Liver (tissue), 7 donors: ENCODE measurements at regions not wholly inside any gene's neighbourhood (a gene's known extent, or its start where the extent isn't known, plus 50 kb on each side); places are given as distances from the start of the nearest gene placed in this dataset.
"Not testable (repeated sequence)": the region's sequence is repeated elsewhere in the genome, so short reads cannot be mapped to it uniquely, and the experiment has no call there.

Experiments
- DNase-seq: peaks from one replicate; pipeline ENCODE4 v3.0.0-alpha.2; 2017; ENCODE audit warnings: low spot score
- H3K27ac ChIP-seq, 2 donors: one replicate each; pipeline ENCODE4 v1.7.0; 2013; ENCODE audit warnings: inconsistent platforms in 2 of 2, low read length in 2 of 2, control low read depth in 1 of 2, low read depth in 1 of 2, mild to moderate bottlenecking in 1 of 2
- H3K27me3 ChIP-seq, 4 donors: one replicate each; pipeline versions ENCODE4 v1.6.1 to v1.7.0; 2013; ENCODE audit warnings: low read length in 3 of 4, inconsistent platforms in 1 of 4, mild to moderate bottlenecking in 1 of 4, moderate library complexity in 1 of 4; ENCODE audit not compliant: control insufficient read depth in 4 of 4, insufficient read depth in 4 of 4
- H3K36me3 ChIP-seq, 4 donors: one replicate each; pipeline versions ENCODE4 v1.6.1 to v1.7.0; 2013; ENCODE audit warnings: low read length in 3 of 4, mild to moderate bottlenecking in 3 of 4, low read depth in 1 of 4, moderate library complexity in 1 of 4; ENCODE audit not compliant: control insufficient read depth in 4 of 4, insufficient read depth in 3 of 4
- H3K4me1 ChIP-seq, 4 donors: one replicate each; pipeline versions ENCODE4 v1.6.1 to v1.7.0; 2013; ENCODE audit warnings: low read length in 3 of 4, mild to moderate bottlenecking in 3 of 4, moderate library complexity in 1 of 4; ENCODE audit not compliant: control insufficient read depth in 4 of 4, insufficient read depth in 4 of 4
- H3K4me3 ChIP-seq, 3 donors: one replicate each; pipeline versions ENCODE4 v1.6.1 to v1.7.0; 2013; ENCODE audit warnings: low read length in 3 of 3, control low read depth in 1 of 3, low read depth in 1 of 3, mild to moderate bottlenecking in 1 of 3
- H3K9ac ChIP-seq, 2 donors: one replicate each; pipeline ENCODE4 v1.7.0; 2013; ENCODE audit warnings: low read length in 2 of 2, mild to moderate bottlenecking in 2 of 2, moderate library complexity in 2 of 2, control low read depth in 1 of 2, low read depth in 1 of 2
- H3K9me3 ChIP-seq, 4 donors: one replicate each; pipeline versions ENCODE4 v1.6.1 to v1.7.0; 2013; ENCODE audit warnings: low read length in 3 of 4; ENCODE audit not compliant: control insufficient read depth in 4 of 4
- ATF3 ChIP-seq: IDR thresholded peaks from 2 replicates; pipeline ENCODE4 v1.6.1; 2016; ENCODE audit warnings: antibody characterized with exemption
- EGR1 ChIP-seq, 2 donors: IDR thresholded peaks; 2 replicates each; pipeline ENCODE4 v1.6.1; 2016 to 2018; ENCODE audit warnings: antibody characterized with exemption in 2 of 2, low read depth in 2 of 2
- FOXA2 ChIP-seq: IDR thresholded peaks from 2 replicates; pipeline ENCODE4 v1.6.1; 2016; ENCODE audit warnings: antibody characterized with exemption
- GABPA ChIP-seq, 2 donors: IDR thresholded peaks in 1 of 2; conservative IDR thresholded peaks in 1 of 2; 2 replicates each; pipeline ENCODE4 v1.6.1; 2016; ENCODE audit warnings: antibody characterized with exemption in 2 of 2, mild to moderate bottlenecking in 1 of 2, moderate library complexity in 1 of 2
- HNF4A ChIP-seq, 2 donors: conservative IDR thresholded peaks; 2 replicates each; pipeline ENCODE4 v1.6.1; 2016; ENCODE audit warnings: antibody characterized with exemption in 2 of 2, mild to moderate bottlenecking in 2 of 2
- HNF4G ChIP-seq: IDR thresholded peaks from 2 replicates; pipeline ENCODE4 v1.6.1; 2016; ENCODE audit warnings: antibody characterized with exemption
- JUND ChIP-seq, 2 donors: IDR thresholded peaks; 2 replicates each; pipeline ENCODE4 v1.6.1; 2016; ENCODE audit warnings: antibody characterized with exemption in 2 of 2
- MAX ChIP-seq: IDR thresholded peaks from 2 replicates; pipeline ENCODE4 v1.6.1; 2016; ENCODE audit warnings: antibody characterized with exemption
- RAD21 ChIP-seq, 2 donors: IDR thresholded peaks; 2 replicates each; pipeline ENCODE4 v1.6.1; 2016; ENCODE audit warnings: antibody characterized with exemption in 2 of 2, mild to moderate bottlenecking in 2 of 2
- RXRA ChIP-seq, 2 donors: IDR thresholded peaks; 2 replicates each; pipeline ENCODE4 v1.6.1; 2017 to 2018; ENCODE audit warnings: antibody characterized with exemption in 2 of 2, mild to moderate bottlenecking in 1 of 2
- SP1 ChIP-seq: IDR thresholded peaks from 2 replicates; pipeline ENCODE4 v1.6.1; 2018; ENCODE audit warnings: antibody characterized with exemption, mild to moderate bottlenecking
- ZBTB33 ChIP-seq: IDR thresholded peaks from 2 replicates; pipeline ENCODE4 v1.6.1; 2016; ENCODE audit warnings: antibody characterized with exemption
- WGBS: extraction: QIAGEN DNeasy Blood & Tissue Kit; methylation state at CpG from one replicate; pipeline ENCODE4 v1.1.7; 2013; 5-methylcytosine and 5-hydroxymethylcytosine counted together
- TF ChIP-seq, protein P1 (sequence below): IDR thresholded peaks from 2 replicates; pipeline ENCODE4 v1.6.1; 2016; ENCODE audit warnings: antibody characterized with exemption, mild to moderate bottlenecking
- donor health status: healthy.
- donor health status: healthy.
- donor health status: healthy.
- donor health status: healthy.

- Histone ChIP-seq H3K36me3 (no peaks in the 10 kb centered on the region), H3K27me3 (no peaks in the 10 kb centered on the region), H3K9ac (no peak overlapping the region), H3K4me3 (no peak overlapping the region), H3K9me3 (no peaks in the 10 kb centered on the region), H3K27ac (no peak overlapping the region), H3K4me1 (no peaks in the 10 kb centered on the region)
- TF ChIP-seq FOXA2, result no peak
- no peak for DNase-seq
- WGBS, result 84% methylated on average over 3 of the region's 3 CpGs
Observed at GRCh38 chr7:65285906-65286864, 87.5 kb upstream of the ZNF92 start.

- H3K9me3 ChIP-seq, H3K27ac ChIP-seq, H3K36me3 ChIP-seq, DNase-seq, H3K4me1 ChIP-seq, H3K4me3 ChIP-seq, H3K27me3 ChIP-seq, H3K9ac ChIP-seq: not testable (repeated sequence)
- 94% methylated on average over 2 of the region's 2 CpGs for WGBS
Observed at GRCh38 chr7:65285241-65285640, 88.4 kb upstream of the ZNF92 start.

- Histone ChIP-seq H3K4me1 (no peaks in the 10 kb centered on the region), H3K9ac (no peak overlapping the region), H3K27ac (no peak overlapping the region), H3K9me3 (peaks cover 0 to 4% (median 1%) of the 10 kb centered on the region in 4 donors), H3K27me3 (no peaks in the 10 kb centered on the region), H3K4me3 (no peak overlapping the region), H3K36me3 (no peaks in the 10 kb centered on the region)
- DNase-seq, result no peak
- TF ChIP-seq JUND (IDR thresholded peaks at IDR 0.05) (no peak), MAX (no peak), RXRA (IDR thresholded peaks at IDR 0.05) (no peak)
- WGBS, result 90% methylated on average over 2 of the region's 2 CpGs
Observed at GRCh38 chr7:65279795-65280194, 93.9 kb upstream of the ZNF92 start.

GRCh38 chr7:65276822-65277221 is 96.8 kb upstream of the ZNF92 start:
- no peaks in the 10 kb centered on the region for H3K4me1 ChIP-seq
- peaks cover 2 to 7% (median 4%) of the 10 kb centered on the region in 4 donors for H3K9me3 ChIP-seq
- TF ChIP-seq GABPA (IDR thresholded peaks at IDR 0.05 in 1 of 2, conservative IDR thresholded peaks at IDR 0.05 in 1 of 2), result no peak
- TF ChIP-seq HNF4G, result no peak
- no peak for TF ChIP-seq ATF3
- TF ChIP-seq EGR1 (IDR thresholded peaks at IDR 0.05; ENCODE audit: low read depth in 2 of 2), result no peak
- no peak for TF ChIP-seq HNF4A (conservative IDR thresholded peaks at IDR 0.05)
- TF ChIP-seq ZBTB33, result no peak
- no peak for TF ChIP-seq RAD21 (IDR thresholded peaks at IDR 0.05)
- TF ChIP-seq, protein P1, sequence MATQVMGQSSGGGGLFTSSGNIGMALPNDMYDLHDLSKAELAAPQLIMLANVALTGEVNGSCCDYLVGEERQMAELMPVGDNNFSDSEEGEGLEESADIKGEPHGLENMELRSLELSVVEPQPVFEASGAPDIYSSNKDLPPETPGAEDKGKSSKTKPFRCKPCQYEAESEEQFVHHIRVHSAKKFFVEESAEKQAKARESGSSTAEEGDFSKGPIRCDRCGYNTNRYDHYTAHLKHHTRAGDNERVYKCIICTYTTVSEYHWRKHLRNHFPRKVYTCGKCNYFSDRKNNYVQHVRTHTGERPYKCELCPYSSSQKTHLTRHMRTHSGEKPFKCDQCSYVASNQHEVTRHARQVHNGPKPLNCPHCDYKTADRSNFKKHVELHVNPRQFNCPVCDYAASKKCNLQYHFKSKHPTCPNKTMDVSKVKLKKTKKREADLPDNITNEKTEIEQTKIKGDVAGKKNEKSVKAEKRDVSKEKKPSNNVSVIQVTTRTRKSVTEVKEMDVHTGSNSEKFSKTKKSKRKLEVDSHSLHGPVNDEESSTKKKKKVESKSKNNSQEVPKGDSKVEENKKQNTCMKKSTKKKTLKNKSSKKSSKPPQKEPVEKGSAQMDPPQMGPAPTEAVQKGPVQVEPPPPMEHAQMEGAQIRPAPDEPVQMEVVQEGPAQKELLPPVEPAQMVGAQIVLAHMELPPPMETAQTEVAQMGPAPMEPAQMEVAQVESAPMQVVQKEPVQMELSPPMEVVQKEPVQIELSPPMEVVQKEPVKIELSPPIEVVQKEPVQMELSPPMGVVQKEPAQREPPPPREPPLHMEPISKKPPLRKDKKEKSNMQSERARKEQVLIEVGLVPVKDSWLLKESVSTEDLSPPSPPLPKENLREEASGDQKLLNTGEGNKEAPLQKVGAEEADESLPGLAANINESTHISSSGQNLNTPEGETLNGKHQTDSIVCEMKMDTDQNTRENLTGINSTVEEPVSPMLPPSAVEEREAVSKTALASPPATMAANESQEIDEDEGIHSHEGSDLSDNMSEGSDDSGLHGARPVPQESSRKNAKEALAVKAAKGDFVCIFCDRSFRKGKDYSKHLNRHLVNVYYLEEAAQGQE, result no peak
- no peak for TF ChIP-seq FOXA2
- TF ChIP-seq SP1, result no peak
- H3K27ac ChIP-seq, result no peak overlapping the region
- H3K36me3 ChIP-seq, result no peaks in the 10 kb centered on the region
- no peak overlapping the region for H3K9ac ChIP-seq
- no peaks in the 10 kb centered on the region for H3K27me3 ChIP-seq
- H3K4me3 ChIP-seq, result no peak overlapping the region
- DNase-seq, result no peak

DNA sequence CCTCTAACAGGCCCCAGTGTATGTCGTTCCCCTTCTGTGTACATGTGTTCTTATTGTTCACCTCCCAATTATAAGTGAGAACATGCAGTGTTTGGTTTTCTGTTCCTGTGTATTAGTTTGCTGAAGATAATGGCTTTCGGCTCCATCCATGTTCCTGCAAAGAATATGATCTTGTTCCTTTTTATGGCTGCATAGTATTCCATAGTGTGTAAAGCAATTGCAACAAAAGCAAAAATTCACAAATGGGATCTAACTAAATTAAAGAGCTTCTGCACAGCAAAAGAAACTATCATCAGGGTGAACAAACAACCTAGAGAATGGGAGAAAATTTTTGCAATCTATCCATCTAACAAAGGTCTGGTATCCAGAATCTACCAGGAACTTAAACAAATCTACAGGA is 102.2 kb upstream of the ZNF92 start:
- H3K27me3 ChIP-seq, result not testable (repeated sequence)
- WGBS, result 93% methylated on average over 2 of the region's 2 CpGs

More for the DNA sequence above, 102.2 kb upstream of the ZNF92 start:
- H3K9me3 ChIP-seq, H3K36me3 ChIP-seq, H3K9ac ChIP-seq, H3K27ac ChIP-seq, DNase-seq, H3K4me3 ChIP-seq, H3K4me1 ChIP-seq: not testable (repeated sequence)
